IPS-NIHi11 (cell line): ENCODE measurements at regions not wholly inside any gene's neighbourhood (a gene's known extent, or its start where the extent isn't known, plus 50 kb on each side); places are given as distances from the start of the nearest gene placed in this dataset.

ENCODE experiments used
- DNase-seq: peaks from one replicate; pipeline ENCODE4 v3.0.0; 2012; ENCODE audit warnings: mixed read lengths, low spot score

DNA sequence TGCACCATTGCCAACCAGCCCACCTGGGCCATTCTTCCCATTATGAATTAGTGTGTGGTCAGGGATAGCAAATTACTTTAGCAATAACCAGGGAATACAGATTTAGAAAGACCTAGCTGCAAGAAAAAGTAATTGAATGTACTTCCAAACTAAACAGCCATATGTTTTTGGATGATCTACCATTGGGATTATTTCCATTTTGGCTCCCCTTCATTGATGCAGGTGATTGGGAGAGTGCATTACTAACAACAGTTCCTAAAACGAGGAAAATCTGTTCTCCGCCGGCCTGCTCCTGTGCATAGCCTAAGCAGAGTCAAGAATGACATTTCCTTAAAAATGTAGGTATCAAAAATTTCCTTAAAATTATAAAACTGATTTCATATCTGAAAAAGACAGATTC is 58.5 kb downstream of the MAIP1 start:
- no peak for DNase-seq

DNA sequence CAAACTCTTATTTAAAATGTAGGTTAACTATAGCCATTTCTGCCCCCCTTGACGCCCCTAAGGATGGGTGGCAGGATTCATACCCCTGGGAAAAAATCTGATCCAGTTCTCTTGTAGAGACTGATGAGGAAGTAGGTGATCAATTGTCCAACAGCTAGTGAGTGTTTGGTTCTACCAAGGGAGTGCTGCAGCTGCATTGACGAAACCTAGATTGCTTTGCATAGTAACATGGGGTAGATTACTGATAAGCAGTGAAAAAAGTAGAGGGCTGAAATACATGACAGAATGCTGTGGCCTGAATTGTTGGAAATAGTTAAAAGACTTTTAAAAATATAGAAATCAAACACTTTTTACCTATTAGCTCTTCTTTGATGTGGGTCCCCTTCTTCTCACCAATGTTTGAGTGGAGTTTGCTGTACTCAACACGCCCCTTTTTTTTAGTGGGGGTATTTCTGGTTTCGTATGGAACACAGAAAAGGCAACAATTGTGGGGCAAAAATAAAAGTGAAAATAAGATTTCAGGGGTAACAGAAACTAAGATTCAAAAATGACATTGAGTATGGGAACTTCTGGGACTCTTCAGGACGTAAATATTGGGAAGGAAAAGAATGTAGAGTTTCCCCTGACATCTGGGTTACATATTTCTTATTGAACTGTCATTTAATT is 66.2 kb downstream of the MAIP1 start:
- DNase-seq = no peak

DNA sequence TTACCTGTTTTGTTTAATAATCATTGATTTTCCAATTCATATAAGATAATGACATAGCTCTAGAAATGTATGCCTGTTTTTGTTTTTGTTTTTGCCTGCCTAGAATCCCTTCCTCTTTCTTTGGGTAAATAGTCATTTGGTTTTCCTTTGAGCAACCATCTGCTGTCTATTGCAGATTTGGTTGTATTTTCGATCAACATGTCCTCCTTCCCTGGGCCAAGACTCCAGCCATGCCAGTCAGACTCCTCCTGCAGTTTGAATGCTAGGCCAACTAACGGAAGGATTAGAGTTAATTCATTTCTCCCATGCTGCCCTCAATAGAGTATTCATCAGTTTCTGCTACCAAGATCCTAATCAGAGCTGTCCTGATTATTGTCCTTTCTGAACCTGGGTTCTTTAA is 67.1 kb downstream of the MAIP1 start:
- DNase-seq = no peak

DNA sequence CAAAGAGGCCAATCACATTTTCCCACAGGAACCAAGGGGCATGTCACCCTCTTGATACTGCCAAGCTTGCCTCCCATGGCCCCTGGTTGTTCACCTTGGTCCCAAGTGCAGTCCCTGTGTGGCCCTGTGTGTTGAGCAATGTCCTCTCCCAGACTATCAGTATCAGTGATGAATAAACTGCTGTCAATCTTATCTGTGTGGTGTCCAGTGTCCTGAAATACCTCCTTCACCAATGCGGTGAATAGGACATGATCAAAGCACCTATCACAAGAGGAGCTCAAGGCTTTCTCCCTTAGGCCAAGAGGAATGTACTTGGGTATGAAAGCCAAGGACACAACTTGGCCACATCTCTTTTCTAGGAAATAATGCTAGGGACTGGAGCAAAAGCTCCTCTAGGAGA is 68.2 kb downstream of the MAIP1 start:
- no peak for DNase-seq

DNA sequence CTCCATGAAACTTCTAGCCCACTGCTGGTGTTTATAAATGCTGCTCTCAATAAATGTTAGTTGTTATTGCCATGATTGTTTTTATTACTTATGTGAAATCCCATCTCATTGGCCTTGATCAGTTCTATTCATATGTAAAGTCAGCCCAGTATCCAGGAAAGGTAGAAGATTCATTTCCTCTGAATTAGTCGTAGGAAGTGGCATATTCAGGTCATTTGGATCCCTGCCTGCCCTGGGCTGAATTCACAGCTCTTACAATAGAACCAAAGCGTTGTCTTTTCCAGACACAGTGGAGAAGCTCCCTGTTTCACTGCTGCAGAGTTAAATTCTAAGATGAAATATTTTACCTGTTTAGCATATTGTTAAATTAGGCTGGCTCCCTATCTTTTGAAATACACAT is 70.3 kb downstream of the MAIP1 start:
- no peak for DNase-seq

DNA sequence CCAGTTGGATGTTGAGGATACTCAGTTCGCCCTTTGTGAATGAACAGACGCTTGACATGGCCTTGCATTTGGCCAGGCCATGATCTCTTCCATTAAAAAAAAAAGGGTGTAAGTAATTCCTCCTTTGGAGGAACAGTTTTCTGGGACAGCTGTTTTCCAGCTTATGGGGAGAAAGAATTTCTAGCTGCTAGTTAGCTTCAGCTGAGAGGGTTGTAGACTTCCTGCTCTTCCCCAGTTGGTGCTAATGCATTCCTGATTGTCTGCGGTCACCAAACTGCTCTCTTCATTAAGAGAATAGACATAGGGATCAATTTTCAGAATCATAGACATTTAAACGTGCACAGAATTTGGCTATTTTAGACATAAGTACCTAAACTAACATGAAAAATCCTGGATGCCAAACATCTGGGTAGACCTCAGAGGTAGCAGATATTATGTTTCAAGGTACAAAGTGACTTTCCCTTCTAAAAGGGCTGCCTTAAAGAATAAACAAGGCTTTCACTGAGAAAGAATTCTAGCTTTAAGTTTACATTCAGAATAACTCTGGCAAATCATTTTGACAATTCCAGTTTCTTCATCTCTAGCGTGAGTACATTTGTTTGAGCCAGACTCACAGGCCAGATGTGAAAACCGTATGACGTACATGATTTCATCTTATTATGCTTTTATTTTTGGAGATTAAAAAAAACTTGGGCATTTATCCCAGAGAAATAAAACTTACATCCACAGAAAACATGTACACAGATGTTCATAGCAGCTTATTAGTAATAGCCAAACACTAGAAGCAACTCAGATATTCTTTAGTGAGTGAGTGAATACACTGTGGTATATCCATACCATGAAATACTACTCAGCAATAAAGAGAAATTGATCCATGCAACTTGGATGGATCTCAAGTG is 71.2 kb downstream of the MAIP1 start:
- DNase-seq = no peak

DNA sequence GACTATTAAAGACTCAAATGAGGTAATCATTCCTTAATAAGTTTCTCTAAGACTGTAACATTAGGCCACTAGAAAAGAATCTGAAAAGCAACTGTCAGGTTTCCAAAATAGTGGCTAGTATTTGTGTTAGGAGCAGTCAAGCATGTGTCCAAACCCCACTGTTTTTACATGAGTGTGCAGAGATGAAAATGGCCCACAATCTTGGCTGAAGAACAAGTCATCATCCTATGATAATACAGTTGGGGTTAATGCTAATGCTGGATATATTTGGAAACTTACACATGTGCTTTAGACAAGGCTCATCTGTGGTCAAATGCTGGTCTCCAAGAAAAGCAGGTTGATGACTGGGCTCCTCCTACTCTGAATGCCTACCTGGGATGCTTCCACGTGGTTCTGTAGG is 73.6 kb downstream of the MAIP1 start:
- DNase-seq = no peak

DNA sequence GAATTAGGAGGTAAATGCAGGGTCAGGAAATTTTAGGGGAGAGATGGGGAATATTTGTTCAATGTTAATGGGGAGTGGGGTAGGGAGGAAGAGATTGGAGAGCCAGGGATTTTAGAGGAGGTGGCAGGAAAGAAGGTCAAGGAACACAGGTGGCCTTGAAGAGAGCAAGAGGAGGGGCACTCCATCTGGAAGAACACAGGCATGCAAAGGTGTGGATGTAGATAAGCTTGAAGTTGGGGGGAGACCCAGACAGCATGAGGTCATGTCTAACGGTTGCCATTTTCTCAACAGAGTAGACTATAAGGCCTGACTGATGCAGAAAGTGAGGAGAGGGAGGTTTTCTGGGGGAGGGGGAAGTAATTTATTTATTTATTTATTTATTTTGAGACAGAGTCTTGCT is 77.5 kb downstream of the MAIP1 start:
- DNase-seq = no peak

DNA sequence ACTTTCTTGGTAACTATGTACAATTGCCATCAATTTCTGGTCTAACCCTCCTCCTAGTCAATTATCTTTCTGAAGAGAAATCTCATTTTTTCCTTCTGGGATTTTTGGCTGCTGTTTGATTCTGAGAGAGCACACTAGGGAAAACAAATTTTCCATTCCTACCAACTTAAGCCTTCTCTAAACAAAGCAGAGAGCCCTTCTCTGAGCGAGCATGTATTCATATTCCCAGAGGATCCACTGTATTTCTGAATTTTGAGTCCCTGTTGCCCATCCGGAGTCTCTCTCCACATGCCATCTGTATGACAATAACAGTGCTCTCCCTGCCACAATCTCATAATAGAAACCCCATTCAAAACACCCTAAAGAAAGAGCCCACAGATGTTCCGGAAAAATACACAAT is 78.5 kb downstream of the MAIP1 start:
- DNase-seq = no peak

DNA sequence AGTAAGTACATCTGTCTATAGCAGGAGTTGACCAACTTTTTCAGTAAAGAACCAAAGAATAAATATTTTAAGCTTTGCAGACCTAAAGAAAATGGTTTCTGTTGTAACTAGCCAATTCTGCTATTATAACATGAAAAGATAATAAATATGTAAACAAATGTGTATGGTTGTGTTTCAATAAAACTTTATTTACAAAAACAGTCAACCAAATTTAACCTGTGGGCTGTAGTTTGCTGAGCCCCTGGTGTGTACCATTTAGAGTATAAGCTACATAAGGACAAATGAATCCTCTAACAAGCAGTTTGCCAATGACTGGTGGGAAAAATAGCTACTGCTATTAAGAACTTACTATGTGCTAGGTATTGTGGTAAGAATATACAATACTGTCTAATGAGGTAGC is 79.4 kb downstream of the MAIP1 start:
- DNase-seq = no peak

DNA sequence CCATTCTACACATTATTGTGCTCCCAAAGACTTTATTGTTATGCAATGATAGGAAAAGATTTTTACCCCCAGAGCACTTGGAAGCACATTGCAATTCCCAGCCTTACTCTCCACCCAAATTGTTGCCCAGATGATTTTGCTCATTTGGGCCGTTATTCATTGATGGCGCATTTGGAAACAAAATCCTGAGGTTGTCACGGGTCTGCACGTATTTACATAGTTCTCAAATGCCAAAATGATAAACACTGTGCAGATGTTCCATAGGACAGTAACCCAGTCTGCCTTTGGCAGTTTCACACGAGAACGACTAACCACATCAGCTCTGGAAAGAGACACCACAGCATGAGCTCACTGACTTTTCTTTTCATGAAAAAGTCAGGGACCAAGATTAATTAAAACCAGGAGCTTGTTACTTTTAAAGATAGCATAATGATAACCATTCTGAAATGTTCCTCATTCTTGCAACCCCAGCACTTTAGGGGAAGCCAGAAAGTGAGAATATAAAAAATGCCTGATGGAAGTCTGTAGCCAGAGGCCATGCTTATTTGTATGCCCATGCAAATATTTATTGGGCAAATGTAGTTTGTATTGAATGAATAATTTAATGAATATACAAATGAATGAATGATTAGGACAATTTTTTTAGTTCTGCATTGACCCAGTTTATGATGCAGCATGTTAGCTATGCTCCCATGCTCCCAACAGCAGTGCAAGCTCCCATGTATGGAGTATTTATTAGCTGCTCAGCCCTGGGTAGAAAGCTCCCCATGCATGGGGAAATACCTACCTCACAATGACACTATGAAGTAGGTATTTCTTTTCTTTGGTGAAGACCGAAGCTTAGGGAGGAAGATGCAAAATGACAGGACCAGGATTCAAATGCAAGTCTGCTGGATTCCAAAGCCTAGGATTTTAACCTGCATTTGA is 84.6 kb downstream of the MAIP1 start:
- no peak for DNase-seq

DNA sequence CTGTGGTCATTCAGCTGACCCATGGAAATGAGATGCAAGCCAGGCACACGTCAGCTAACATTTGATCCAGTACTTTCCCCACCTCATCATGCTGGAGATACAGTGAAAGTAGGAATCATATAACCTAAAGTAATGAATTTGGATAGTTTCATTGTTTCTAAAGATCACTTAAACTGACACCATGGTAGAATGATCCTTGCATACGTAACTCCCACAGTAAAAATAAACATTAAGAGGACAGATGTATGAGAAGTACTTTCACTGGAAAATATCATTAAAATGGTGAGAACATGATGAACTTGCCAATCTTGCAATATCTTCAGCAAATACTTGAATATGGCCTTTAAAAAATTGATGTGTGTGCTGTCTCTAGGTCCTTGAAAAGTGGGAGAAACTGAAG is 85.4 kb downstream of the MAIP1 start:
- DNase-seq = no peak

DNA sequence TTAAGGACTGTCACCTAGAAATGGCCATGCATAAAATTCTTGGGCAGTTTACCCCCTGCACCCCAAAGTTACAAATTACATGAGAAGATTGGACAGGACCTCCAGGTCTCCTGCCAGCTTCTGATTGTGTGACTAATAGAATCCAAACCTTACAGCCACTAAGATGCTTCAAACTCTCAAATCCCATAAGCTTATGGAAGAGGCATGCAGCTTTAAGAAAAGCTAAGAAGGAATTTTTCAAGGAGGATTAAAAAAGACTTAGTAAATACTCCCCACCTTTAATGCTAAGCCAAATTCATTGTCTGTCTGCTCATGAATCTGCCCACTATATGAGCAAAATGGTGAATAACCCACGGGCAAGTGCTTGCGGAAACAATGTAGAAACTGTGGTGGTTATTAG is 86.3 kb downstream of the MAIP1 start:
- no peak for DNase-seq

DNA sequence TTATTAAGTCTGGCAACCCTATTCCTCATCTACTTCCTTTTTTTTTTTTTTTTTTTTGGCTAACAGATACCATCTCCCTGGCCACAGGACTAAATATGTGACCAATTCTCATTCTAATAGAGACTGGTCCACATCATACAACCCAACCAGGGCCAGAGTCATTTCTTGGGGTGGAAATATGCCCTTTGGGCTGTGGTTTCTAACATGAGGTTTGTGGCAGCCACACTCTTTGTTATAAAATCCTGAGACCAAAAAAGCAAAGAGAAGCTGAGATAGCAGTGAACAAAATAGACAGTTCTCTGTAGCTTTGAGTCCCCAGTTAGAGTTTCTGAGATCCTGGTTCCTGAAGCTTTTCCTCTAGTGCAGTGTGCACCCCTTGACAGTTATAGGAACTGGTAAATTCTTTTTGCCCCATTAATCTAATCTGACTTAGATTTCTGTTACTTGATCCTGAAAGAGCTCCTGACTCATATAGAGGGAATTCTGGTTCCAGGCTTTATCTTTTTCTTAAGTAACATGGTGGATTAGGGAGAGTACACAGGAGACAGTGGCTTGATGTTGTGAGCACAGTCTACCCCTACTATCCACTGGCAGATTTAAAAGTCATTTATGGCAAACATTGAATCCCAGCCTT is 86.8 kb downstream of the MAIP1 start:
- no peak for DNase-seq

DNA sequence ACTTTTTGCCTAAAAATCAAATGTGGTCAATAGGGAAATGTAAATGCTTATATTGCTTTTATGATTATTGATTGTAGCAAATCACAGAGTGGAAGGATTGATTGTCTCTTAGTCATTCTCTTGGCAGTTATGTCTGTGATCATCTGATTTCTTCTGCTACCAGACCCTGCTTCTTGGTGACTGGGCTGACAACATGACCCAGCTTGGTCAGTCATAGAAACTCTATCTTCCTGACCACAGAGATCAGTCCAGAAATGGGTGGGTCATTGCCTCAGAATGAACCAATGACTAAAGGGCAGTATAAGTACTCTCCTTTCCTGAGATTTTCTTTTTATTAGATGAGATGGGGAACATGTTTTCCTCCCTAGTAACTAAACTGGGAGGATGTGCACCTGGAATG is 87.6 kb downstream of the MAIP1 start:
- DNase-seq = no peak

DNA sequence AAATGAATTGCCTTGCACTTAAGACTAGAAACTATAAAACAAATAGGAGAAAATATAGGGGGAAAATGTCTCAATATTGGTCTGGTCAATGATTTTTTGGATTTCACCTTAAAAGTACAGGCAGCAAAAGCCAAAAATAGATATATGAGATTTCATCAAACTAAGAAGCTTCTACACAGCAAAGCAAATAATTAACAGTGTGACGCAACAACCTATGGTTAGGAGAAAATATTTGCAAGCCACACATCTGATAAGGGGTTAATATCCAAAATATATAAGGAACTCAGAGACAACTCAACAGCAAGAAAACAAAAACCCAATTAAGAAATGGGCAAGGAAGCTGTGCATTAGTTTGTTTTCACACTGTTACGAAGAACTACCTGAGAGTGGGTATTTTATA is 89.1 kb downstream of the MAIP1 start:
- no peak for DNase-seq

DNA sequence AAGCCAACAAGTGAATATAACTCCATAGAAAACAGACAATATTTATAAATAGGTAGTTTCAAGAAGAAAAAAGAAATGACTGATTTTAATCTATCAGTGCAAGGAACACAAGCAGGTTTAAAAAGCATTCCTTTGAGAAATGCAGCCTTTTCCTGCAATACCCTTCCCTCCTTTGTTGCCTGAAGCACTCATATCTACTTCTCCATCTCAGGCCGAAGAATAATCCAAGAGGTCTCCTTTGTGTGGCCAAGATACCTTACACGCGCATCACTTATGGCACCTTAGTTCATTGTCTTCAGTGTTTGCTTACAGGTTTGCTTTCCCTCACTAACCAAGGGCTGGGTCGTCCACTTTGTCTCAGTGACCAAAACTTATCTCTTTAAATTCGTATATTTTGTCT is 93.0 kb downstream of the MAIP1 start:
- no peak for DNase-seq

DNA sequence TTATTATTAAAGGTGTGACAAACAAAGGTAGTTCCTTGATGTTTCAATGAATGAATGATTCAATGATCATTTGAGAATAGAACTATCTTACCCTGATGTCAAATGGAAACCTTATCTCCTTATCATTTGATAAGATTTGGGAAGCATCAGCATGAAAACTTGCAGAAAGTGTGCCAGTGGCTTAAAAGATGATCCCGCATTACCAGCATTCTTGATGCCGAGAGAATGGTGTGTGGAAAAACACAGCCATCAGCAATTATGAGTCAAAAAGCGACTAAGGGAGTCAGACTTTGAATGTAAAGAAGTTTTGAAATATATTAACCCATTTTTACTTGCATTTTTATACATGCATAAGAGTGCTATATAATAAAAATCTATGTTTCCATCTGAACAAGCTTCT is 93.7 kb downstream of the MAIP1 start:
- no peak for DNase-seq

DNA sequence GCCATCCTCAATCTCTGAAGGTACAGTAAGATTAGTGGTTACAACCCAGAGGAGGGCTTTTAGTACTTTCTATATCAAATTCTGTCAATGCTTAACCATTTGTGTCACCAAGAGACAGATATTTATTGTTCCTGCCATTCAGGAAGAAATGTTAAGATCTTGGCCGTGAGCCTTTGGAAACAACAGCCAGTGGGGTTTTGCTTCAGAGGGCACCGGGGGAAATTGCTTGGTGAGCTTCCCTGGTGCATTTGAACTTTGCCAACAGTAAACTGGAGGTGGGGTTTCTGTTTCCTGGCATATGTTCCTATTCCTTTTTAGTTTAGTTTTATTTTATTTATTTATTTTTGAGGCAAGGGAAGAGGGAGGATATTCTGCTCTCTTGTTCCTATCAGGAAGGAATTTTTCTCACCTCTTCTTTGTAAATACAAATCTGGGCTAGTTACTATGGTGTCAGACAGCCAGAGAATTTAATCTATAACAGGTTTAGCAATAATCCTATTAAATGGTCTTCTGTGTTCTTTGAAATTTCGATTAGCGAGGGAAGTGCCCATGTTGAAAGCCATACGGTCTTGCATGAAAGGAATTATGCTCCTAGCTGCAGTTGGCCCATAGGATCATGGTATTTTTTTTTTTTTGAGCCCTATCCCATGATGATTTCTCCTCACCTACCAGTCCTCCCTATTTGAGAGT is 95.7 kb downstream of the MAIP1 start:
- no peak for DNase-seq

DNA sequence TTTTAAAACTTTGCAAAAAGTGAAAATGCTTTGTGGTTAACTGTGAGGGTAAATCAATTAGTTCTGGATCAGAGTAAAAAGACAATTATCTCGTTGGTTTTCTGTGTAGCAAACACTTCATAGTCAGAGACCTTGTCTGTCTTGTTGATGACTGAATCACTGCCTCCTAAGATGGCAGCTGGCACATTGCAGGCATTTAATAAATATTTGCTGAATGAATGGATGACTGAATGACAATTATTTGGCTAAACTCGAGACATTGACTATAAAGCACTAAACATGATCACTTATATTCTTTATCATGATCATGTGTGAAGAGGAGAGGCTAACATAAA is 96.2 kb downstream of the MAIP1 start:
- DNase-seq = no peak

DNA sequence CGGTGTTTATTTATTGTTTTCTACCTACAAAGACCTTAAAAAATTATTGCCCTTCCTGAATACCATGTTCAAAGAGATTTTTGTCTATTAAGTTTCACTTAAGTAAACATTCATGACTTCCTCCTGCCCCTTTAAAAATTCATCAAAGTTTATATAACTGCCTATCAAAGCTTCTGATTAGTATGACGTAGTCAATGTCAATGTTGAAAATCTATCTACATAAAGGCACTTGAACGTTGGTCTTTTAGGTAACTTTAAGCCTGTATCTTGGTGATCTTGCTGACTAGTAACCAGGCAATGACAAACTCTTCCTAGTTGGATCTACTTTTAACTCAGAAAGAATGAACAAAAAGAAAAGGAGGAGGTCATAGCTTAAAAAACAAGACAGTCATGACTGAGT is 97.2 kb downstream of the MAIP1 start:
- no peak for DNase-seq
